GM12872 (cell line): ENCODE measurements at regions not wholly inside any gene's neighbourhood (a gene's known extent, or its start where the extent isn't known, plus 50 kb on each side); places are given as distances from the start of the nearest gene placed in this dataset.

Source experiments
- TF ChIP-seq, protein P1 (sequence below): IDR thresholded peaks from 3 replicates; pipeline ENCODE4 v1.5.1; 2011; ENCODE audit warnings: low read depth, mild to moderate bottlenecking, low read length, moderate library complexity; ENCODE audit not compliant: insufficient read depth

DNA sequence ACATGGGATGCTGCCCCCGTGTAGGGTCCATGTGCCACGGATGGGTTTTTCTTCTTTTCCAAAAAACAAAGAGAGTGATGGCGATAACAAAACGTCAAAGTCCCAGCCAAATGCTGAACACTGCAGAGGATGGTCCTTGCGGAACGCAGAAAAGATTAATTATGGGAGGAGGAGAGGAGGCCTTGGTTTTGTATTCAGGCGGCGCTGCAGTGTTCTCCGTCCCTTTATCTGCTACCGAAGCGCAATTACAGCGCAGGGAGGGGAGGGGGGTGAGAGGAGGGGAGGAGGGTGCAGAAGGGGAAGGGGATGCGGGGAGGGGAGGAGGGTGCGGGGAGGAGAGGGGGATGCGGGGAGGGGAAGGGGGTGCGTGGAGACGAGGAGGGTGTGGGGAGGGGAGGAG is 131.8 kb upstream of the PRKCQ start:
- TF ChIP-seq, protein P1, sequence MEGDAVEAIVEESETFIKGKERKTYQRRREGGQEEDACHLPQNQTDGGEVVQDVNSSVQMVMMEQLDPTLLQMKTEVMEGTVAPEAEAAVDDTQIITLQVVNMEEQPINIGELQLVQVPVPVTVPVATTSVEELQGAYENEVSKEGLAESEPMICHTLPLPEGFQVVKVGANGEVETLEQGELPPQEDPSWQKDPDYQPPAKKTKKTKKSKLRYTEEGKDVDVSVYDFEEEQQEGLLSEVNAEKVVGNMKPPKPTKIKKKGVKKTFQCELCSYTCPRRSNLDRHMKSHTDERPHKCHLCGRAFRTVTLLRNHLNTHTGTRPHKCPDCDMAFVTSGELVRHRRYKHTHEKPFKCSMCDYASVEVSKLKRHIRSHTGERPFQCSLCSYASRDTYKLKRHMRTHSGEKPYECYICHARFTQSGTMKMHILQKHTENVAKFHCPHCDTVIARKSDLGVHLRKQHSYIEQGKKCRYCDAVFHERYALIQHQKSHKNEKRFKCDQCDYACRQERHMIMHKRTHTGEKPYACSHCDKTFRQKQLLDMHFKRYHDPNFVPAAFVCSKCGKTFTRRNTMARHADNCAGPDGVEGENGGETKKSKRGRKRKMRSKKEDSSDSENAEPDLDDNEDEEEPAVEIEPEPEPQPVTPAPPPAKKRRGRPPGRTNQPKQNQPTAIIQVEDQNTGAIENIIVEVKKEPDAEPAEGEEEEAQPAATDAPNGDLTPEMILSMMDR = no peak

DNA sequence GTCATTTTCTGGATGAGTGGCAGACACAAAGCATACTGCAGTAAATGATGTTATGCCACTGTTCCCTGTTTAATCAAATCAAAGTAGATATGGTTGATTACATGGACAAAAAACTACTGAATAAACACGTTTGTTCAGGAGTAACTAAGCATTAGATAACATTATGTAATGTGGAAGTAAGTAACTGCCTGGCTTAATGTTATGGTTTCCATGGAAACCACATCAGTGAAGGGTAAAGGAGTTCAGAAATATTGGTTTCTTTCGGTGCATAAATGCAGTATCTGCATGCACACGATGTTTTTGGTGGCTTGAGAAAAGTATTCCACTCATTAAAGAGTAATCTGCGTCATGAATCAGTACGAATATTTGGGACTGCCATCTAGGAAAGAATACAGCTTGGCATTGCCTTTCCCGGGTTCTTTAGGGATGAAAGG is 131.3 kb upstream of the PRKCQ start:
- TF ChIP-seq, protein P1 = no peak

DNA sequence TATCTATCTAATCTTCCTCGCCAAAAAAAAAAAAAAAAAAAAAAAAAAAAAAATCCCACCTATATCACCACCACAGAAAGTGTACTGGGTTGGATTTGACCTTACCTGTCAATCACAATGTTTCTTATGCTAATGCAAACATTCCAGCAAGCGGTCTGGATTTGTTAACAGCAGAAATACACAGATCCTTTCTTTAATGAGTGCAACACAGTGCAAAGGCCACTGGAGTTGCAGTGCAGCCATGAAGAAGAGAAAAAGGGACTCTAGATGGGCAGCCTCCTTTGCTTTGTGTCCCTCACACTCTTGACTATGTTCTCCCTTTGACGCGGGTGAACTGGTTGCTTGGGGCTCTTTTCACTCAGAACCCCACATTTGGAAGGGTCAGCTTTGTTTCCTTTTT is 127.3 kb upstream of the PRKCQ start:
- TF ChIP-seq, protein P1 = no peak

DNA sequence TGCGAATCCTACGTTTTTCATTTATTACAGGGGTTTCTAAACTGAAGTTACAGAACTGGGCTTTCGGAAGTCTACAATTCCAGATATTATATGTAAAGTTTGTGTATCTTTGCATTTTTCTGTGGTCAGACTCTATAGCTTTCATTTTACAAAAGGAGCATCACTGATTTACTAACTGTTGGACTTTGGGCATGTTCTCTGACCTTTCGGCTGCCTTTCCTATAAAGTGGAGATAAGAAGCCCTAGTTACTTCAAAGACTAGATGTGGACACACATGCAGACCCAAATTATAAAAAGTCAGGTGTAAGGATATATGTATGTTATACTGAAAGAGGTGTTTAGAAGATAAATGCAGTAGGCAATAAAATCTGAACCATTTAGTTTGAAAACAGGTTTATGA is 126.6 kb upstream of the PRKCQ start:
- TF ChIP-seq, protein P1 = no peak

DNA sequence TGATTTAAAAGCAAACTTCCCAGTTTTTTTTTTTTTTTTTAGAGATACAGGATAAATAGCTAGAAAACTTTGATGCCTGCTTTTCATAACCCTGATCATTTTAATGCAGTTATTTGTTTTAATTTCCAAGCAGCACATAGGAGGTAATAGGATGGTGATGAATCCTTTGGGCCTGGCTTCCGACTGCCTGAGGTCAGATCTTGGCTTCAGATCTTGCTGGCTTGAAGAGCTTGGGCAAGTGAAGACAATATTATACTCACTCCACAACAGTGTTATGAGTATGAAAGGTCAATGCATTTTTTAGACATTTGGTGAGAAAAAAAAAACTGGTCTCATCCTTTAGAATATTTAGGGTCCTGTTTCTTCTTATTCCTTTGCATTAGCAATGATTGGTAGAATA is 124.8 kb upstream of the PRKCQ start:
- TF ChIP-seq, protein P1 = no peak

DNA sequence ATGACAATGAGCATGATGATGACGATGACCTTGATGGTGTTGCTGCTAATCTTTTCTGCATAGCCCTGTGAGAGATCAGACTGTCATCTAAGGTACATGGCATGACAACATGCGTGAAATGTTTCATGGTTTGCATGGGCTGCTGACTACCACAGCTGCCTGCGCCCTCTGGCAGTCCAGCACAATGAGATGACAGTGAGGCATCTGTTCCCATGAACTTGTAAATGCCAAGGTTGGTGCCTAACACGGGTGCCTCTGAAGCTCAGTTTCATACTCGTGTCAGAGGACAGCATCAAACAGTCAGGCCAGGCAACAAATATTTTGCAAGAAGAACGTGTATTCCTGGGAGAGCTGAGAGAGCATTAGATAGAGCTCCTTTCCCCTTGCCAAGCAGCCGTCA is 122.0 kb upstream of the PRKCQ start:
- TF ChIP-seq, protein P1 = no peak

DNA sequence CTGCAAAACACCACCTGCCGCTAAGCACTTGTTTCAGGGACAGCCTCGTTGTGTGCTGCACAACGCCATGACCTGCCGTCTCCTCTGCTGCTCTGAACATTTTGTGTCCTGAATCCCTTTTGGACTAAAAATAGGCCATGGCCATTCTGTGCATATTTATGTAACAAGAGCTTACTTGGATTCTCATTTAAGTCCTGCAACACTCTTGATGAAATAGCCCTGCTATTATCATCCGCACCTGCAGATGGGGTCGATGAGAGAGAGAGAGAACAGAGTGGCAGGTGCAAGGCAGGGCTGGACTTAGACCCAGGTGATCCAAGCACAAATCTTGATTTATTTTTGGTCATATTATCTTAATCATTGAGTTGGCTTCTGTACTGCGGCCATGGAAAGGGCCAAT is 121.2 kb upstream of the PRKCQ start:
- TF ChIP-seq, protein P1 = no peak

DNA sequence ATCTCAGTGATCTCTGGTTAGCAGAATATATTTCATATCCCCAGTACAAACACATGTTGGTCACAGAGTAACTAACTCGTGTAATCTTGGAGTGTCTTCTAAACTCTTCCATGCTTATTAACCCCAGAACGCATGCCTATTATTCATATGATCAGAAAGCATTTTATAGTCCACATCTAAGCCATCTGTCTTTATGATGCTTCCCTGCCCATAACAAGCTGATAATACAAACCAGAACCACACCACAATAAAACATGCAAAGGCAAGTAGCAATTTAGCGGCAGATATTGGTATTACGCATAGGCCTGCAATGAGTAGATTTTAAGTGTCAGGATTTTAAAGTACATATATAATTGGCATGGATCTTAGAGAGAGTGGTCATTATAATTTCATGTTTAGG is 120.0 kb upstream of the PRKCQ start:
- TF ChIP-seq, protein P1 = no peak
